CD4-positive, CD25-positive, alpha-beta regulatory T cell (primary cell): ENCODE measurements at regions not wholly inside any gene's neighbourhood (a gene's known extent, or its start where the extent isn't known, plus 50 kb on each side); places are given as distances from the start of the nearest gene placed in this dataset.

ENCODE experiments used
- ATAC-seq, 2 donors: fragments of 150-1000 bp; cut with Tn5 transposase; one replicate each; pipeline ENCODE4 v1.10.0; 2021; ENCODE audit warnings: low read depth in 2 of 2, moderate number of reproducible peaks in 2 of 2, moderate library complexity in 1 of 2
- DNase-seq, 3 donors: peaks; one replicate each; pipeline versions ENCODE4 v3.0.0 to v3.0.0-alpha.2; 2012 to 2022; ENCODE audit warnings: mixed read lengths in 1 of 3
- H3K27ac ChIP-seq: one replicate; pipeline ENCODE4 v1.7.0; 2013; ENCODE audit warnings: mild to moderate bottlenecking, low read length; ENCODE audit not compliant: insufficient read depth, poor library complexity, severe bottlenecking
- H3K27me3 ChIP-seq: one replicate; pipeline ENCODE4 v1.7.0; 2013; ENCODE audit warnings: low read length; ENCODE audit not compliant: control insufficient read depth, insufficient read depth
- H3K36me3 ChIP-seq: one replicate; pipeline ENCODE4 v1.7.0; 2013; ENCODE audit warnings: mild to moderate bottlenecking, low read length, moderate library complexity; ENCODE audit not compliant: control insufficient read depth, insufficient read depth
- H3K4me1 ChIP-seq: 2 replicates; pipeline ENCODE4 v1.7.0; 2013; ENCODE audit warnings: mild to moderate bottlenecking, low read length; ENCODE audit not compliant: insufficient read depth, control insufficient read depth, poor library complexity, severe bottlenecking
- H3K4me3 ChIP-seq: one replicate; pipeline ENCODE4 v1.7.0; 2013; ENCODE audit warnings: low read depth, mild to moderate bottlenecking, low read length, moderate library complexity
- H3K9me3 ChIP-seq, 2 experiments: 1 replicate in 1 of 2; 2 replicates in 1 of 2; pipeline ENCODE4 v1.7.0; 2013; ENCODE audit warnings: low read length in 2 of 2, mild to moderate bottlenecking in 1 of 2, moderate library complexity in 1 of 2; ENCODE audit not compliant: control insufficient read depth in 2 of 2
- H3K27ac Mint-ChIP-seq, 3 donors: one replicate each; pipeline ENCODE4 v1.8.0; 2020 to 2022; ENCODE audit warnings: mild to moderate bottlenecking in 3 of 3, mixed read lengths in 3 of 3, moderate library complexity in 2 of 3
- H3K27me3 Mint-ChIP-seq: one replicate; pipeline ENCODE4 v1.8.0; 2022; ENCODE audit warnings: mild to moderate bottlenecking, mixed read lengths
- H3K36me3 Mint-ChIP-seq: one replicate; pipeline ENCODE4 v1.8.0; 2020; ENCODE audit warnings: mixed read lengths
- H3K4me1 Mint-ChIP-seq, 4 donors: one replicate each; pipeline ENCODE4 v1.8.0; 2020 to 2022; ENCODE audit warnings: mixed read lengths in 4 of 4, mild to moderate bottlenecking in 1 of 4
- H3K4me3 Mint-ChIP-seq, 4 donors: one replicate each; pipeline ENCODE4 v1.8.0; 2020 to 2022; ENCODE audit warnings: mild to moderate bottlenecking in 4 of 4, mixed read lengths in 4 of 4, moderate library complexity in 3 of 4
- H3K9me3 Mint-ChIP-seq, 7 donors: one replicate each; pipeline ENCODE4 v1.8.0; 2020 to 2022; ENCODE audit warnings: mixed read lengths in 7 of 7, mild to moderate bottlenecking in 3 of 7, moderate library complexity in 2 of 7

DNA sequence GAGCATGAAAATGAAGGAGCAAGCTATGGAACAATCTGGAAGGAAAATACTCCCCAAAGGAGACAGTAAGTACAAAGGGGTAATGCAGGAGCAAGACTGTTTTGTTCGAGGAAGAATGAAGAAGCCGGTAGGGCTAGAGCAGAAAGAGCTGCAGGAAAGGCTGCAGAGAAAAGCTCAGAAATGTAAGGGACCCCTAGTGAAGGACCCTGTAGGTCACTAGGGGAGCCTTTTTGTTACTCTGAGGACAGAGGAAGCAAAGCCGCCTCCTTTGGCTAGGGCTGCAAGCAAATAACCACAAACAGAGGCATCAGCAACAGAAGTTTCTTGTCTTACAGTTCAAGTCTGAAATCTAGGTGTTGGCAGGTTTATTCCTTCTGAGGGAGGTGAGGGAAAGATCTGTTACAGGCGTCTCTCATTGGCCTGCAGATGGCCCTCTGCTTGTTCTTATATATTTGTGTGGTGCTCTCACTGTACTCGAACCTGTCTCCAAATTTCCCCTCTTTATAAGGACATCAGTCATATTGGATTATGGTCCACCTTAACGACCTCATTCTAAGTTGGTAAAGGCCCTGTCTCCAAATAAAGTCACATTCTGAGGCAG lies 362.3 kb downstream of the COG6 start:
- Histone ChIP-seq H3K27ac (no peak overlapping the region), H3K4me3 (no peak overlapping the region), H3K36me3 (no peaks in the 10 kb centered on the region), H3K4me1 (no peaks in the 10 kb centered on the region), H3K9me3 (no peaks in the 10 kb centered on the region), H3K27me3 (no peaks in the 10 kb centered on the region)
- Mint-ChIP-seq H3K27me3 (no peaks in the 10 kb centered on the region), H3K4me3 (no peak overlapping the region), H3K36me3 (no peaks in the 10 kb centered on the region), H3K27ac (peak overlapping the region in 1 of 3 donors; percentile 61), H3K4me1 (peaks cover 0 to 8% (median 4%) of the 10 kb centered on the region in 4 donors), H3K9me3 (peaks cover 0 to 1% (median 0%) of the 10 kb centered on the region in 7 donors)
- ATAC-seq (no peak), DNase-seq (no peak)

DNA sequence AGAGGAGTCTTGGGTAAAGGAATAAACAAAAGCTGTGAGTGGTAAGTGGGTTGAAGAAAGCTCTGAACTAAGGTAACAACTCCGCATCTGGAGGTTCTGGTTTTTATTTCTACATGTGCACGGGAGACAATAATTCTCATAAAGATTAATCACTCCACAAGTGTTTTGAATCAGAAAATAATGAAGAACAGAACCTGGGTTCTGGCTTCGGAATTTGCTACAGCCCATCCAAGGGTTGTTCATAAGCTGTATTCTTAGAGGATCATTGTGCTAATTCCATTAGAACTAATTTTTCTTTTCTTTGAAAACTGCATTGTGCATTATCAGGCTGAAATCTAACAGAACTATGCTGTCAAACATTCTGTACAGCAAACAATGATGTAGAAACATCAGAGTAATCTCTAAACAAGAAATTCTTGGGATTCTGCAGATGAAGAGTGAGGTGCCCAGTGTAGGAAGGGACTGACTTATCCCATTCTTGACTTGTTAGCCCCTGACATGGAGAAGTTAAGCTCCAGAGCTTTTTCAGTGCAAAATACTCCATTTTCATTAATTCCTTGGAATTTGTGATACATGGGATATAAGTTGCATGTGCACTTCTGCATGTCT lies 368.2 kb downstream of the COG6 start:
- DNase-seq (no peak), ATAC-seq (no peak)
- peaks cover 0 to under 1% (median 0%) of the 10 kb centered on the region in 7 donors for H3K9me3 Mint-ChIP-seq
- peaks cover 18% of the 10 kb centered on the region for H3K4me1 ChIP-seq
- no peaks in the 10 kb centered on the region for H3K27me3 Mint-ChIP-seq
- no peaks in the 10 kb centered on the region for H3K36me3 Mint-ChIP-seq
- no peaks in the 10 kb centered on the region for H3K27me3 ChIP-seq
- H3K4me3 Mint-ChIP-seq, result no peak overlapping the region
- H3K4me1 Mint-ChIP-seq, result peaks cover 10 to 37% (median 22%) of the 10 kb centered on the region in 4 donors
- no peak overlapping the region for H3K27ac Mint-ChIP-seq
- H3K9me3 ChIP-seq, result no peaks in the 10 kb centered on the region
- no peaks in the 10 kb centered on the region for H3K36me3 ChIP-seq
- no peak overlapping the region for H3K27ac ChIP-seq
- H3K4me3 ChIP-seq, result no peak overlapping the region

DNA sequence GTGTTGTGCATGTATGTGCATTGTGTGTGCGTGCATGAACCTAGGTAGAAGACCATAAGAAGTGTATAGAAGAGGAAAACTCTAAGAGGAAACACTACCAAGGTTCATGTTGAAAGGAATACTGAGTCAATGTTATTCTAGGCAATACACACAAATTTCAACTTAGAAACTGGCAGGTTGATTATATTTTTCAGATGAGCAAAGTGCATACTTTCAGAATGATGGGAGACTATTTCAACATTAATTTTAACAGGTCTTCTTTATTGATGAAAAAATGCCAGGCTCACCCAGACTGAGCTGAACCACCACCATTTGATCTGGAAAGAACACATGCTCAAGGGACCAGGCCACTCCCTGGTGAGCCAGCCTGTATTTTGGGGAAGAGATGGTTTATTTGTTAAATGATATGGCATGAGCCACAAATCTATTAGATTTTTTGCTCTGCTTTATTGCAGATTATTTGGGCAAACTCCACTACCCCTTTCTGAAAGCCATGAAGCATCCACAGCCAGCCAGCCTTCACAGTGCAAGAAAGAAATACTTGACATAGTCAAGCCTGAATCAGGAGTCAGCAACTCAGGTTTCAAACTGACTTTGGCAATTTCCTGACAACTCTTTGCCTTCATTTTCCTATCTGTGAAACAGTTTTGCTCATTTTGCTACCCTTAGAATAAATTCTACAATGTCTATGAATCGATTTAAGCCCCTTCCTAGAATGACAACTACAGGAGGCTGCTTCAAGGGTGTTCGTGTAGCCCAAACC lies 368.9 kb downstream of the COG6 start:
- Mint-ChIP-seq H3K36me3 (no peaks in the 10 kb centered on the region), H3K27ac (peak overlapping the region in 2 of 3 donors; percentile 30 to 49), H3K4me3 (peak overlapping the region in 1 of 4 donors; percentile 2), H3K27me3 (no peaks in the 10 kb centered on the region), H3K9me3 (peaks cover 0 to 3% (median 0%) of the 10 kb centered on the region in 7 donors), H3K4me1 (peaks cover 10 to 32% (median 21%) of the 10 kb centered on the region in 4 donors)
- Histone ChIP-seq H3K9me3 (no peaks in the 10 kb centered on the region), H3K4me3 (no peak overlapping the region), H3K27me3 (no peaks in the 10 kb centered on the region), H3K36me3 (no peaks in the 10 kb centered on the region), H3K27ac (no peak overlapping the region), H3K4me1 (peaks cover 18% of the 10 kb centered on the region)
- no peak for DNase-seq
- ATAC-seq, result no peak

DNA sequence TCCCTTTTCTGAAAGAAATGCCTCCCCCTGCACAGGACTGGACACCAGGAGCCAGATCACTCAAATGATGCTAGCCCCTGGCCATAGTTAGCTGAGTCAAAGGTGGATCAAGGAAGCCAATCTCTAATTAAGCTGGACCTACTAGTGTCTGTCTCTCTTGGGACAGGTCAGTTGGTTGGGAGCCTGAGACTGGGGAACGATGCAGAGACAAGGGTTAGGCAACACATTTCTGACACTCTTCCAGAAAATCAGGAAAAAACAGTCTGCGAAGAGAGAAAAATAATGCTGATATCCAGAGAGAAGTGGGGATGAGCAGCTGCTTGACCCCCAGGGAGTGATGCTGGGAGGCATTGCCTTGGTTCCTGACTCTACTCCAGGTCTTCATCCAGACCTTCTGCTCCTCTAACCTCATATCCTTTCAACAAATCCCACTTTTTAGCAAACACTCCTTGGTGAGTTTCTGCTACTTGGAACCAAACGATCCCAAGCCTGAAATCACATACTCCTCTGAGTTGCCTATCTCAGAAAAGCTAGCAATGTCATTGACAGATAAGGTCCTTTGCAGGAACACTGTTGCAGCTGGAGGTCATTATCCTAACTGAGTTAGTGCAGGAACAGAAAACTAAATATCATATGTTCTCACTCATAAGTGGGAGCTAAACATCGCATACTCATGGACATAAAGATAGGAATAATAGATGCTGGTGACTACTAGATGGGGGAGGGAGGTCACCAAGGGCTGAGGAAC lies 369.7 kb downstream of the COG6 start:
- peak overlapping the region in 1 of 3 donors; percentile 49 for H3K27ac Mint-ChIP-seq

GRCh38 chr13:40026174-40026585 lies 370.7 kb downstream of the COG6 start:
- H3K9me3 ChIP-seq, result no peaks in the 10 kb centered on the region
- Mint-ChIP-seq H3K27ac (peak overlapping the region; percentile 76 to 80 (median 78)), H3K27me3 (no peaks in the 10 kb centered on the region), H3K9me3 (peaks cover 0 to 3% (median 0%) of the 10 kb centered on the region in 7 donors), H3K4me3 (peak overlapping the region; percentile 17 to 81 (median 46)), H3K4me1 (peaks cover 10 to 32% (median 21%) of the 10 kb centered on the region in 4 donors), H3K36me3 (no peaks in the 10 kb centered on the region)
- H3K27me3 ChIP-seq, result no peaks in the 10 kb centered on the region
- peak overlapping the region; percentile 83 for H3K4me3 ChIP-seq
- no peak overlapping the region for H3K27ac ChIP-seq
- DNase-seq (peak in 2 of 3 donors; percentile 32 to 87), ATAC-seq (peak; percentile 86 to 88)
- H3K36me3 ChIP-seq, result no peaks in the 10 kb centered on the region
- peaks cover 18% of the 10 kb centered on the region for H3K4me1 ChIP-seq

More for the DNA sequence above, 369.7 kb downstream of the COG6 start:
- H3K9me3 ChIP-seq, result no peaks in the 10 kb centered on the region
- no peak for ATAC-seq
- no peaks in the 10 kb centered on the region for H3K27me3 ChIP-seq
- Mint-ChIP-seq H3K9me3 (peaks cover 0 to 3% (median 0%) of the 10 kb centered on the region in 7 donors), H3K36me3 (no peaks in the 10 kb centered on the region), H3K4me3 (peak overlapping the region in 1 of 4 donors; percentile 44), H3K4me1 (peaks cover 10 to 32% (median 21%) of the 10 kb centered on the region in 4 donors), H3K27me3 (no peaks in the 10 kb centered on the region)
- H3K4me1 ChIP-seq, result peaks cover 18% of the 10 kb centered on the region
- no peak for DNase-seq
- no peak overlapping the region for H3K4me3 ChIP-seq
- no peak overlapping the region for H3K27ac ChIP-seq
- no peaks in the 10 kb centered on the region for H3K36me3 ChIP-seq

DNA sequence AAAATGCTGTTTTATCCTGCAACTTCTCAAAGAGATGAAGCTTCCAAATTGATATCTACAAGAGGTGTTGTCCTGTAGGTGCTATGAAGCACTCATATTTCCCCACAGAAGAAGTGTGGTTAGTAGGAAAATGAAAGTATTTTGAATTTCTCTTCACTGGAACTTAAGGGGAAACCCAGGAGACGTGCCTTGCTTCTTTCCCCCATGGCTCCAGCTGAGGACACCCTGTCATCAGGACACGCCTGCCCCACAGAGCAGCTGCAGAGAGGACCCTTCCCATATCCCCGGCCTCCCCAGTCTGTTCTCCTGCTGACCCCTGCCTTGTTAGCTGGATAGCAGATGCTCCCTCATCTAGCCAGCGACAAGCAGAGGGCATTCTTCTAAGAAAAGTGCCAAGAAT lies 371.3 kb downstream of the COG6 start:
- H3K27ac Mint-ChIP-seq, result peak overlapping the region; percentile 76 to 93 (median 80)
- no peaks in the 10 kb centered on the region for H3K9me3 ChIP-seq
- peaks cover 0 to 3% (median 0%) of the 10 kb centered on the region in 7 donors for H3K9me3 Mint-ChIP-seq
- peaks cover 10 to 32% (median 21%) of the 10 kb centered on the region in 4 donors for H3K4me1 Mint-ChIP-seq
- H3K36me3 Mint-ChIP-seq, result no peaks in the 10 kb centered on the region
- peak overlapping the region; percentile 17 to 81 (median 44) for H3K4me3 Mint-ChIP-seq
- H3K4me3 ChIP-seq, result peak overlapping the region; percentile 83
- no peaks in the 10 kb centered on the region for H3K27me3 ChIP-seq
- no peak overlapping the region for H3K27ac ChIP-seq
- H3K27me3 Mint-ChIP-seq, result no peaks in the 10 kb centered on the region
- ATAC-seq, result no peak
- H3K4me1 ChIP-seq, result peaks cover 18% of the 10 kb centered on the region
- peak in 2 of 3 donors; percentile 0 to 17 for DNase-seq
- no peaks in the 10 kb centered on the region for H3K36me3 ChIP-seq

- Mint-ChIP-seq H3K36me3 (no peaks in the 10 kb centered on the region), H3K4me3 (no peak overlapping the region), H3K27me3 (no peaks in the 10 kb centered on the region), H3K27ac (no peak overlapping the region), H3K9me3 (peaks cover 0 to 3% (median 0%) of the 10 kb centered on the region in 7 donors), H3K4me1 (peaks cover 10 to 32% (median 21%) of the 10 kb centered on the region in 4 donors)
- no peak overlapping the region for H3K27ac ChIP-seq
- no peaks in the 10 kb centered on the region for H3K36me3 ChIP-seq
- peaks cover 18% of the 10 kb centered on the region for H3K4me1 ChIP-seq
- no peaks in the 10 kb centered on the region for H3K9me3 ChIP-seq
- ATAC-seq, result no peak
- H3K4me3 ChIP-seq, result no peak overlapping the region
- H3K27me3 ChIP-seq, result no peaks in the 10 kb centered on the region
- no peak for DNase-seq
These were observed 373.0 kb downstream of the COG6 start for GRCh38 chr13:40028446-40028845.
